ENCODE measurements at regions not wholly inside any gene's neighbourhood (a gene's known extent, or its start where the extent isn't known, plus 50 kb on each side); places are given as distances from the start of the nearest gene placed in this dataset.

DNA sequence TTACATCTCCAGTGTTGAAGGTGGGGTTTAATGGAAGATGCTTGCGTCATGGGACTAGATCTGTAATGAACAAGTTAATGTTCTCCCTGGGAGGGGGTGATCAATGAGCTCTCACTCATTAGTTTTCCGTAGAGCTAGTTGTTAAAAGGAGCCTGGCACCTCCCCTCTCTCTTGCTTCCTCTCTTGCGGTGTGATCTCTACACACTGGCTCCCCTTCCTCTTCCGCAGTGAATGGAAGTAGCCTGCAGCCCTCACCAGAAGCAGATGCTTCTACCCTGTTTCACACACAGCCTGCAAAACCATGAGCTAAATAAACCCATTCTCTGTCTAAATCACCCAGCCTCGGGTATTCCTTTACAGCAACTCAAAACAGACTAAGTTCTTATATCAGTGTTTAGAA, 318.8 kb downstream of the SLITRK1 start:
- Histone ChIP-seq H3K79me1 (ENCODE audit: low read depth, low read length) (no peaks in the 10 kb centered on the region), H3K27me3 (ENCODE audit: control insufficient read depth in 3 of 3, insufficient read depth in 3 of 3, low read depth in 1 of 3, low read length in 3 of 3) (no peaks in the 10 kb centered on the region), H3K27ac (replicated peaks; ENCODE audit: low read length) (no peak overlapping the region), H2BK15ac (ENCODE audit: low read length) (no peak overlapping the region), H3K4me3 (ENCODE audit: low read length in 2 of 2) (no peak overlapping the region), H4K8ac (ENCODE audit: low read depth, low read length) (no peak overlapping the region), H3K18ac (ENCODE audit: low read length) (no peak overlapping the region), H3K4ac (ENCODE audit: low read length) (no peak overlapping the region), H3K36me3 (replicated peaks in 1 of 2; ENCODE audit: control insufficient read depth in 2 of 2, insufficient read depth in 2 of 2, low read length in 2 of 2) (no peaks in the 10 kb centered on the region), H2BK5ac (ENCODE audit: low read length) (no peak overlapping the region), H3K4me1 (ENCODE audit: control insufficient read depth in 2 of 2, insufficient read depth in 1 of 2, low read depth in 1 of 2, low read length in 2 of 2) (no peaks in the 10 kb centered on the region), H3K9ac (ENCODE audit: low read depth, low read length, poor library complexity) (no peak overlapping the region), H3K9me3 (replicated peaks in 1 of 2; ENCODE audit: control insufficient read depth in 2 of 2, insufficient read depth in 1 of 2, low read depth in 1 of 2, low read length in 2 of 2) (no peaks in the 10 kb centered on the region), H3K4me2 (ENCODE audit: insufficient read depth, low read length, poor library complexity, severe bottlenecking) (no peak overlapping the region), H2BK120ac (ENCODE audit: low read depth, low read length) (no peak overlapping the region), H4K91ac (ENCODE audit: low read depth, low read length, poor library complexity) (no peak overlapping the region), H2AK5ac (ENCODE audit: low read depth, low read length) (no peak overlapping the region), H2BK12ac (ENCODE audit: low read length) (no peak overlapping the region), H2AFZ (ENCODE audit: low read length) (no peak overlapping the region), H3K23ac (ENCODE audit: low read depth, low read length, poor library complexity) (no peak overlapping the region), H3K14ac (ENCODE audit: low read length) (no peak overlapping the region)
- no CpG with 5 or more reads among the region's 5 CpGs for WGBS, 2 donors (ENCODE audit: extremely low coverage in 2 of 2, insufficient read length in 2 of 2, insufficient replicate concordance in 1 of 2)
- DNase-seq (ENCODE audit: low spot score), result no peak

- no peak overlapping the region for H2BK12ac ChIP-seq (ENCODE audit: low read length)
- H3K9ac ChIP-seq (ENCODE audit: low read depth, low read length, poor library complexity), result no peak overlapping the region
- H2BK5ac ChIP-seq (ENCODE audit: low read length), result no peak overlapping the region
- H3K36me3 ChIP-seq (replicated peaks in 1 of 2; ENCODE audit: control insufficient read depth in 2 of 2, insufficient read depth in 2 of 2, low read length in 2 of 2), result no peaks in the 10 kb centered on the region
- no peak overlapping the region for H2BK15ac ChIP-seq (ENCODE audit: low read length)
- no peaks in the 10 kb centered on the region for H3K9me3 ChIP-seq (replicated peaks in 1 of 2; ENCODE audit: control insufficient read depth in 2 of 2, insufficient read depth in 1 of 2, low read depth in 1 of 2, low read length in 2 of 2)
- H3K27me3 ChIP-seq (ENCODE audit: control insufficient read depth in 3 of 3, insufficient read depth in 3 of 3, low read depth in 1 of 3, low read length in 3 of 3), result no peaks in the 10 kb centered on the region
- no peak overlapping the region for H4K8ac ChIP-seq (ENCODE audit: low read depth, low read length)
- no peak for DNase-seq (ENCODE audit: low spot score)
- H2BK120ac ChIP-seq (ENCODE audit: low read depth, low read length), result no peak overlapping the region
- H3K4me3 ChIP-seq (ENCODE audit: low read length in 2 of 2), result no peak overlapping the region
- H3K18ac ChIP-seq (ENCODE audit: low read length), result no peak overlapping the region
- no peak overlapping the region for H4K91ac ChIP-seq (ENCODE audit: low read depth, low read length, poor library complexity)
- H3K23ac ChIP-seq (ENCODE audit: low read depth, low read length, poor library complexity), result no peak overlapping the region
- H3K4ac ChIP-seq (ENCODE audit: low read length), result no peak overlapping the region
- no peak overlapping the region for H3K14ac ChIP-seq (ENCODE audit: low read length)
- H3K79me1 ChIP-seq (ENCODE audit: low read depth, low read length), result no peaks in the 10 kb centered on the region
- no CpG with 5 or more reads among the region's 2 CpGs for whole genome bisulfite sequencing, 2 donors (ENCODE audit: extremely low coverage in 2 of 2, insufficient read length in 2 of 2, insufficient replicate concordance in 1 of 2)
- H3K27ac ChIP-seq (replicated peaks; ENCODE audit: low read length), result no peak overlapping the region
- no peak overlapping the region for H2AFZ ChIP-seq (ENCODE audit: low read length)
- no peak overlapping the region for H3K4me2 ChIP-seq (ENCODE audit: insufficient read depth, low read length, poor library complexity, severe bottlenecking)
- no peak overlapping the region for H2AK5ac ChIP-seq (ENCODE audit: low read depth, low read length)
- H3K4me1 ChIP-seq (ENCODE audit: control insufficient read depth in 2 of 2, insufficient read depth in 1 of 2, low read depth in 1 of 2, low read length in 2 of 2), result no peaks in the 10 kb centered on the region
Measured at GRCh38 chr13:83557845-83558244, 324.4 kb downstream of the SLITRK1 start.

GRCh38 chr13:83549671-83550070, 332.6 kb downstream of the SLITRK1 start:
- Histone ChIP-seq H2BK5ac (ENCODE audit: low read length) (no peak overlapping the region), H4K8ac (ENCODE audit: low read depth, low read length) (no peak overlapping the region), H3K27ac (replicated peaks; ENCODE audit: low read length) (no peak overlapping the region), H3K14ac (ENCODE audit: low read length) (no peak overlapping the region), H2AFZ (ENCODE audit: low read length) (no peak overlapping the region), H2AK5ac (ENCODE audit: low read depth, low read length) (no peak overlapping the region), H3K4me2 (ENCODE audit: insufficient read depth, low read length, poor library complexity, severe bottlenecking) (no peak overlapping the region), H3K4me1 (ENCODE audit: control insufficient read depth in 2 of 2, insufficient read depth in 1 of 2, low read depth in 1 of 2, low read length in 2 of 2) (no peaks in the 10 kb centered on the region), H3K4ac (ENCODE audit: low read length) (no peak overlapping the region), H2BK12ac (ENCODE audit: low read length) (no peak overlapping the region), H3K23ac (ENCODE audit: low read depth, low read length, poor library complexity) (no peak overlapping the region), H3K9ac (ENCODE audit: low read depth, low read length, poor library complexity) (no peak overlapping the region), H2BK120ac (ENCODE audit: low read depth, low read length) (no peak overlapping the region), H3K18ac (ENCODE audit: low read length) (no peak overlapping the region), H3K9me3 (replicated peaks in 1 of 2; ENCODE audit: control insufficient read depth in 2 of 2, insufficient read depth in 1 of 2, low read depth in 1 of 2, low read length in 2 of 2) (no peaks in the 10 kb centered on the region), H3K36me3 (replicated peaks in 1 of 2; ENCODE audit: control insufficient read depth in 2 of 2, insufficient read depth in 2 of 2, low read length in 2 of 2) (no peaks in the 10 kb centered on the region), H4K91ac (ENCODE audit: low read depth, low read length, poor library complexity) (no peak overlapping the region), H3K79me1 (ENCODE audit: low read depth, low read length) (no peaks in the 10 kb centered on the region), H3K4me3 (ENCODE audit: low read length in 2 of 2) (no peak overlapping the region), H3K27me3 (ENCODE audit: control insufficient read depth in 3 of 3, insufficient read depth in 3 of 3, low read depth in 1 of 3, low read length in 3 of 3) (no peaks in the 10 kb centered on the region), H2BK15ac (ENCODE audit: low read length) (no peak overlapping the region)
- no peak for DNase-seq (ENCODE audit: low spot score)
- WGBS, 2 donors (ENCODE audit: extremely low coverage in 2 of 2, insufficient read length in 2 of 2, insufficient replicate concordance in 1 of 2), result no CpG with 5 or more reads among the region's 1 CpG

DNA sequence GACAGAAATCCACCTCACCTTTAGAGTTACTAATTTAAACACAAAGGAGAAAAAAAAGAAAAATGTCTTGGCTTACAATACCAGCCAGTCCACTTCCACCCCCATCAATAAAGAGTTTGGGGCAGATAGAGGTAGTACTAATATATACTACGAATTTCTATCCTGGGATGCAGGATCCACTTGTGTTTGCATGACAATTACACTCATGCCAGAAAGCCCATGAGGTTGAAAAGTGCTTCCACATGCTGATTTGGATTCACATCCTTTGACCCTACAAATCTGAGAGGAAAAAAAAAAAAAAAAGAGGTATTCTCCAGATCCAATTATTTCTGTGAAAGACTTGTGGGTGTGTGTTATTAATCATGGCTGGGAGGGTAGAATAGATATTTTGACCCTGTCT, 335.2 kb downstream of the SLITRK1 start:
- H4K91ac ChIP-seq (ENCODE audit: low read depth, low read length, poor library complexity), result no peak overlapping the region
- H3K4ac ChIP-seq (ENCODE audit: low read length), result no peak overlapping the region
- H3K23ac ChIP-seq (ENCODE audit: low read depth, low read length, poor library complexity), result no peak overlapping the region
- no peaks in the 10 kb centered on the region for H3K36me3 ChIP-seq (replicated peaks in 1 of 2; ENCODE audit: control insufficient read depth in 2 of 2, insufficient read depth in 2 of 2, low read length in 2 of 2)
- H3K14ac ChIP-seq (ENCODE audit: low read length), result no peak overlapping the region
- H3K18ac ChIP-seq (ENCODE audit: low read length), result no peak overlapping the region
- no peak overlapping the region for H4K8ac ChIP-seq (ENCODE audit: low read depth, low read length)
- no peaks in the 10 kb centered on the region for H3K9me3 ChIP-seq (replicated peaks in 1 of 2; ENCODE audit: control insufficient read depth in 2 of 2, insufficient read depth in 1 of 2, low read depth in 1 of 2, low read length in 2 of 2)
- H3K4me2 ChIP-seq (ENCODE audit: insufficient read depth, low read length, poor library complexity, severe bottlenecking), result no peak overlapping the region
- H2BK12ac ChIP-seq (ENCODE audit: low read length), result no peak overlapping the region
- no peak overlapping the region for H2AFZ ChIP-seq (ENCODE audit: low read length)
- no peak overlapping the region for H3K27ac ChIP-seq (replicated peaks; ENCODE audit: low read length)
- no peaks in the 10 kb centered on the region for H3K4me1 ChIP-seq (ENCODE audit: control insufficient read depth in 2 of 2, insufficient read depth in 1 of 2, low read depth in 1 of 2, low read length in 2 of 2)
- no peak overlapping the region for H2BK15ac ChIP-seq (ENCODE audit: low read length)
- no CpG with 5 or more reads among the region's 1 CpG for WGBS, 2 donors (ENCODE audit: extremely low coverage in 2 of 2, insufficient read length in 2 of 2, insufficient replicate concordance in 1 of 2)
- no peak overlapping the region for H2BK120ac ChIP-seq (ENCODE audit: low read depth, low read length)
- no peak overlapping the region for H2BK5ac ChIP-seq (ENCODE audit: low read length)
- no peak overlapping the region for H2AK5ac ChIP-seq (ENCODE audit: low read depth, low read length)
- no peak overlapping the region for H3K9ac ChIP-seq (ENCODE audit: low read depth, low read length, poor library complexity)
- no peak overlapping the region for H3K4me3 ChIP-seq (ENCODE audit: low read length in 2 of 2)
- H3K27me3 ChIP-seq (ENCODE audit: control insufficient read depth in 3 of 3, insufficient read depth in 3 of 3, low read depth in 1 of 3, low read length in 3 of 3), result no peaks in the 10 kb centered on the region
- no peaks in the 10 kb centered on the region for H3K79me1 ChIP-seq (ENCODE audit: low read depth, low read length)
- DNase-seq (ENCODE audit: low spot score), result no peak

Data from neuronal stem cell (in vitro differentiated cells).